ENCODE measurements at regions not wholly inside any gene's neighbourhood (a gene's known extent, or its start where the extent isn't known, plus 50 kb on each side); places are given as distances from the start of the nearest gene placed in this dataset.

GRCh38 chr4:26235500-26235899 lies 85.3 kb upstream of the RBPJ start:
- H3K9me3 ChIP-seq (ENCODE audit: control insufficient read depth in 4 of 4, low read length in 3 of 4), result no peaks in the 10 kb centered on the region
- H3K27ac ChIP-seq (ENCODE audit: low read depth in 1 of 2, low read length in 2 of 2), result no peak overlapping the region
- no peak overlapping the region for H3K4me3 ChIP-seq (ENCODE audit: low read depth in 1 of 3, low read length in 3 of 3)
- no peaks in the 10 kb centered on the region for H3K4me1 ChIP-seq (ENCODE audit: control insufficient read depth in 4 of 4, insufficient read depth in 4 of 4, low read length in 3 of 4)
- no peaks in the 10 kb centered on the region for H3K27me3 ChIP-seq (ENCODE audit: control insufficient read depth in 4 of 4, insufficient read depth in 4 of 4, low read length in 3 of 4)
- no peak overlapping the region for H3K9ac ChIP-seq (ENCODE audit: low read depth in 1 of 2, low read length in 2 of 2)
- no peak for TF ChIP-seq YY1 (IDR thresholded peaks at IDR 0.05)
- no peak for TF ChIP-seq FOXA2 (IDR thresholded peaks at IDR 0.05)
- TF ChIP-seq ZBTB33 (IDR thresholded peaks at IDR 0.05), result no peak
- TF ChIP-seq CTCF (IDR thresholded peaks at IDR 0.05; ENCODE audit: low read depth, low read length, missing input control), result no peak
- no peak for TF ChIP-seq HNF4G (IDR thresholded peaks at IDR 0.05)
- TF ChIP-seq GABPA (IDR thresholded peaks at IDR 0.05 in 1 of 2, conservative IDR thresholded peaks at IDR 0.05 in 1 of 2), result no peak
- no peak for TF ChIP-seq REST (IDR thresholded peaks at IDR 0.05)
- no peak for TF ChIP-seq HNF4A (conservative IDR thresholded peaks at IDR 0.05)
- no peak for TF ChIP-seq NR2F2 (IDR thresholded peaks at IDR 0.05)
- no peaks in the 10 kb centered on the region for H3K36me3 ChIP-seq (ENCODE audit: control insufficient read depth in 4 of 4, insufficient read depth in 3 of 4, low read depth in 1 of 4, low read length in 3 of 4)
- no peak for DNase-seq (ENCODE audit: low spot score)

- 86% methylated on average over 5 of the region's 5 CpGs for whole genome bisulfite sequencing
- H3K27ac ChIP-seq (ENCODE audit: low read depth in 1 of 2, low read length in 2 of 2), result no peak overlapping the region
- TF ChIP-seq CTCF (IDR thresholded peaks at IDR 0.05; ENCODE audit: low read depth, low read length, missing input control) (no peak), RXRA (IDR thresholded peaks at IDR 0.05) (no peak), RAD21 (IDR thresholded peaks at IDR 0.05) (no peak), NR2F2 (IDR thresholded peaks at IDR 0.05) (no peak), REST (IDR thresholded peaks at IDR 0.05) (no peak), GABPA (IDR thresholded peaks at IDR 0.05 in 1 of 2, conservative IDR thresholded peaks at IDR 0.05 in 1 of 2) (no peak), HNF4A (conservative IDR thresholded peaks at IDR 0.05) (no peak), SP1 (IDR thresholded peaks at IDR 0.05) (no peak), EGR1 (IDR thresholded peaks at IDR 0.05; ENCODE audit: low read depth in 2 of 2) (no peak), FOXA1 (IDR thresholded peaks at IDR 0.05) (no peak), HNF4G (IDR thresholded peaks at IDR 0.05) (no peak), MAX (IDR thresholded peaks at IDR 0.05) (no peak), ZBTB33 (IDR thresholded peaks at IDR 0.05) (no peak), TAF1 (conservative IDR thresholded peaks at IDR 0.05) (no peak)
Observed at GRCh38 chr4:26237916-26238315, 82.9 kb upstream of the RBPJ start.

More at GRCh38 chr4:26237916-26238315, 82.9 kb upstream of the RBPJ start:
- no peaks in the 10 kb centered on the region for H3K9me3 ChIP-seq (ENCODE audit: control insufficient read depth in 4 of 4, low read length in 3 of 4)
- H3K4me3 ChIP-seq (ENCODE audit: low read depth in 1 of 3, low read length in 3 of 3), result no peak overlapping the region
- no peak for DNase-seq (ENCODE audit: low spot score)
- no peaks in the 10 kb centered on the region for H3K27me3 ChIP-seq (ENCODE audit: control insufficient read depth in 4 of 4, insufficient read depth in 4 of 4, low read length in 3 of 4)
- H3K9ac ChIP-seq (ENCODE audit: low read depth in 1 of 2, low read length in 2 of 2), result no peak overlapping the region
- H3K4me1 ChIP-seq (ENCODE audit: control insufficient read depth in 4 of 4, insufficient read depth in 4 of 4, low read length in 3 of 4), result no peaks in the 10 kb centered on the region
- H3K36me3 ChIP-seq (ENCODE audit: control insufficient read depth in 4 of 4, insufficient read depth in 3 of 4, low read depth in 1 of 4, low read length in 3 of 4), result no peaks in the 10 kb centered on the region

Data from liver (tissue), 8 donors.